IMR-90 (cell line): ENCODE measurements at regions not wholly inside any gene's neighbourhood (a gene's known extent, or its start where the extent isn't known, plus 50 kb on each side); places are given as distances from the start of the nearest gene placed in this dataset.
A peak's percentile ranks its signal among the peaks of the same experiment; 100 is the strongest.

ENCODE experiments used
- ATAC-seq: fragments of 200-7000 bp; cut with Tn5 transposase; 2 replicates; pipeline ENCODE4 v1.9.1; 2020; ENCODE audit warnings: low read depth, mild to moderate bottlenecking, moderate library complexity
- BruUV-seq: library from RNA; stranded (reverse); fragments of 400-500 nt; replicated peaks from 2 replicates; lab custom pipeline; 2021; lab: Mats Ljungman, UMichigan
- CTCF ChIA-PET: fragments of 300-600 bp; formaldehyde crosslinking; extraction: SDS; loops from one replicate; lab custom pipeline; 2021; ENCODE audit warnings: antibody characterized with exemption; lab: Yijun Ruan, JAX
- POLR2A ChIA-PET: fragments of 300-600 bp; sonication (Branson Sonifier 250); formaldehyde crosslinking; loops from one replicate; lab custom pipeline; 2022; ENCODE audit warnings: antibody characterized with exemption; ENCODE audit not compliant: unreplicated experiment; lab: Charles Lee
- DNase-seq: peaks from one replicate; pipeline ENCODE4 v3.0.0; 2013
- H2AFZ ChIP-seq: replicated peaks from 2 replicates; pipeline ENCODE3; 2013; ENCODE audit warnings: low read length, mild to moderate bottlenecking; ENCODE audit not compliant: poor library complexity
- H2AK5ac ChIP-seq: 2 replicates; pipeline ENCODE4 v1.6.1; 2013; ENCODE audit warnings: low read depth, low read length, inconsistent platforms
- H2AK9ac ChIP-seq: replicated peaks from 2 replicates; pipeline ENCODE3; 2013; ENCODE audit warnings: mild to moderate bottlenecking, low read depth, low read length, moderate library complexity; ENCODE audit not compliant: poor library complexity
- H2BK120ac ChIP-seq: 2 replicates; pipeline ENCODE4 v1.6.1; 2013; ENCODE audit warnings: low read depth, low read length, inconsistent platforms
- H2BK15ac ChIP-seq: 3 replicates; pipeline ENCODE4 v1.6.1; 2013; ENCODE audit warnings: low read depth, low read length, inconsistent platforms
- H2BK20ac ChIP-seq: 2 replicates; pipeline ENCODE4 v1.6.1; 2013; ENCODE audit warnings: low read depth, mild to moderate bottlenecking, inconsistent platforms, low read length, moderate library complexity
- H2BK5ac ChIP-seq: 2 replicates; pipeline ENCODE4 v1.6.1; 2013; ENCODE audit warnings: mild to moderate bottlenecking, low read depth, low read length, inconsistent platforms; ENCODE audit not compliant: poor library complexity, severe bottlenecking
- H3K14ac ChIP-seq: replicated peaks from 2 replicates; pipeline ENCODE4 v1.6.1; 2013; ENCODE audit warnings: low read depth, low read length, inconsistent platforms
- H3K18ac ChIP-seq: 2 replicates; pipeline ENCODE4 v1.6.1; 2013; ENCODE audit warnings: low read depth, low read length, control low read depth
- H3K23ac ChIP-seq: 2 replicates; pipeline ENCODE4 v1.6.1; 2013; ENCODE audit warnings: low read depth, low read length, inconsistent platforms
- H3K27ac ChIP-seq: 2 replicates; pipeline ENCODE4 v1.5.1; 2013; ENCODE audit warnings: mild to moderate bottlenecking, control low read depth, low read length; ENCODE audit not compliant: insufficient read depth
- H3K27me3 ChIP-seq: 2 replicates; pipeline ENCODE4 v1.6.1; 2013; ENCODE audit warnings: low read length; ENCODE audit not compliant: control insufficient read depth, insufficient read depth
- H3K36me3 ChIP-seq: 2 replicates; pipeline ENCODE4 v1.6.1; 2013; ENCODE audit warnings: low read length, mixed read lengths; ENCODE audit not compliant: control insufficient read depth, insufficient read depth
- H3K4ac ChIP-seq: 2 replicates; pipeline ENCODE4 v1.6.1; 2013; ENCODE audit warnings: low read depth, low read length, inconsistent platforms
- H3K4me1 ChIP-seq: 2 replicates; pipeline ENCODE4 v1.6.1; 2013; ENCODE audit warnings: low read length, mixed read lengths; ENCODE audit not compliant: control insufficient read depth, insufficient read depth
- H3K4me2 ChIP-seq: 2 replicates; pipeline ENCODE4 v1.6.1; 2013; ENCODE audit warnings: low read depth, mild to moderate bottlenecking, control low read depth, low read length, moderate library complexity
- H3K4me3 ChIP-seq: 2 replicates; pipeline ENCODE4 v1.5.1; 2013; ENCODE audit warnings: low read depth, mild to moderate bottlenecking, control low read depth, low read length, moderate library complexity; ENCODE audit not compliant: insufficient read depth
- H3K56ac ChIP-seq: 2 replicates; pipeline ENCODE4 v1.6.1; 2013; ENCODE audit warnings: low read length, inconsistent platforms; ENCODE audit not compliant: insufficient read depth; ENCODE audit errors: extremely low read depth
- H3K79me1 ChIP-seq, 2 experiments: 2 replicates each; pipeline ENCODE4 v1.6.1; 2013; ENCODE audit warnings: low read length in 2 of 2, inconsistent platforms in 1 of 2, low read depth in 1 of 2
- H3K9ac ChIP-seq: 2 replicates; pipeline ENCODE4 v1.6.1; 2013; ENCODE audit warnings: low read depth, low read length, control low read depth
- H3K9me1 ChIP-seq: 2 replicates; pipeline ENCODE4 v1.6.1; 2013; ENCODE audit warnings: low read length, inconsistent platforms; ENCODE audit not compliant: insufficient read depth
- H3K9me3 ChIP-seq: 2 replicates; pipeline ENCODE4 v1.6.1; 2013; ENCODE audit warnings: low read length; ENCODE audit not compliant: control insufficient read depth, insufficient read depth
- H4K20me1 ChIP-seq: 2 replicates; pipeline ENCODE4 v1.6.1; 2013; ENCODE audit warnings: low read length, inconsistent platforms; ENCODE audit not compliant: insufficient read depth
- H4K5ac ChIP-seq: 2 replicates; pipeline ENCODE4 v1.6.1; 2013; ENCODE audit warnings: mild to moderate bottlenecking, low read depth, low read length, control low read depth
- H4K8ac ChIP-seq, 2 experiments: 2 replicates each; pipeline ENCODE4 v1.6.1; 2013; ENCODE audit warnings: low read depth in 2 of 2, low read length in 2 of 2, control low read depth in 1 of 2, inconsistent platforms in 1 of 2
- H4K91ac ChIP-seq: 2 replicates; pipeline ENCODE4 v1.6.1; 2013; ENCODE audit warnings: low read depth, low read length, inconsistent platforms; ENCODE audit not compliant: insufficient read depth
- MAZ ChIP-seq: IDR thresholded peaks from 2 replicates; pipeline ENCODE4 v1.6.1; 2012; ENCODE audit warnings: low read depth, mild to moderate bottlenecking, low read length, improper control_type of control experiment, moderate library complexity, borderline replicate concordance
- POLR2A ChIP-seq: IDR thresholded peaks from 2 replicates; pipeline ENCODE4 v1.6.1; 2012; ENCODE audit warnings: mild to moderate bottlenecking, low read depth, low read length
- WGBS, 2 experiments: methylation state at CpG; one replicate each; pipeline versions ENCODE4 v1.1.5 to v1.1.7; 2013; ENCODE audit warnings: missing lambda C conversion rate in 2 of 2; ENCODE audit not compliant: insufficient read length in 1 of 2; ENCODE audit errors: extremely low coverage in 2 of 2; 5-methylcytosine and 5-hydroxymethylcytosine counted together
- dilution Hi-C: fragments of 300-500 bp; cut with HindIII; formaldehyde crosslinking; loops from one replicate; pipeline ENCODE4 v1.14.3; 2018; ENCODE audit warnings: low sequenced_read_pairs; ENCODE audit not compliant: unreplicated experiment
- in situ Hi-C: fragments of 300-500 bp; cut with MboI; formaldehyde crosslinking; loops from 3 replicates; pipeline ENCODE4 v1.14.3; 2019; ENCODE audit warnings: low sequenced_read_pairs, inconsistent platforms, mixed read lengths
- intact Hi-C: fragments of 100-400 bp; cut with micrococcal nuclease; formaldehyde crosslinking; loops from 2 replicates; pipeline ENCODE4 v1.10.0; 2022
- TF ChIP-seq, protein P1 (sequence below): fragments of 150-350 bp; IDR thresholded peaks from 2 replicates; pipeline ENCODE4 v1.6.1; 2017; ENCODE audit warnings: mild to moderate bottlenecking, antibody characterized with exemption, low read length, low read depth
- TF ChIP-seq, protein P2 (sequence below): fragments of 150-350 bp; IDR thresholded peaks from 2 replicates; pipeline ENCODE4 v1.6.1; 2016; ENCODE audit warnings: low read depth, mild to moderate bottlenecking, low read length, moderate library complexity, borderline replicate concordance
- TF ChIP-seq, protein P3 (sequence below): conservative IDR thresholded peaks from 2 replicates; pipeline ENCODE4 v1.5.1; 2012; ENCODE audit warnings: mild to moderate bottlenecking, low read depth, low read length, improper control_type of control experiment

DNA sequence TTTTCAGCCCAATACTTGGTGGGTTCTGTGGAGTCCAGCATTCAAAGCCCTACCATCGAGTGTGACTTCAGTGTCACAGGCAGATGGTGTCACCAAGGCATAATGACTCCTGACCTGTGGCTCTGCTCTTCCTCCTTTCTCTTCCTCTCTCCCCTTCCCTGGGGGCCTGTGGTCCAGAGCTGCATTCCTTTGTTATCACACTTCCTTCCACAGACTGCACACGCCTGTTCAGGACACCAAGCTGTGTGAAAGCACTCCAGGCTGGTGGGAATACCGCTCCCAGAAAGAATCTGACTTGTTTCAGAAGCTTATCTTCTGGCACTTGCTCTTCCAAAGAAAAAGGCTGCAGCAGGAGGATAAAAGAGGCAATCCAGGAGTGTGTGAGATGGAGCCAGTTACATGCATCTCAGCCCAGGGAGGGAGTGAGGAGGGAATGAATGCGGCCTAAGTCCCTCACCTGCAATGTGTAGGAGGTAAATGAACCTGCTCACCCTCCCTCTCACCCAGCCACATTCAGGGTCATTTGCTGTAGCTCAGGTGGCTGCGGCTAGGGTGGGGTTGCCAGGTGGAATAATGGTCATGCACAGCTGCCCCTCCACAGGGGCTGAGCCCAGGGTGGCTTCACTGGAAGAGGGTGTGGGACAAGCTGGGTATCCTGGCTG, 79.3 kb downstream of the ADAMTS15 start:
- no TSS peak for BruUV-seq
- no peak for TF ChIP-seq POLR2A
- TF ChIP-seq, protein P1, sequence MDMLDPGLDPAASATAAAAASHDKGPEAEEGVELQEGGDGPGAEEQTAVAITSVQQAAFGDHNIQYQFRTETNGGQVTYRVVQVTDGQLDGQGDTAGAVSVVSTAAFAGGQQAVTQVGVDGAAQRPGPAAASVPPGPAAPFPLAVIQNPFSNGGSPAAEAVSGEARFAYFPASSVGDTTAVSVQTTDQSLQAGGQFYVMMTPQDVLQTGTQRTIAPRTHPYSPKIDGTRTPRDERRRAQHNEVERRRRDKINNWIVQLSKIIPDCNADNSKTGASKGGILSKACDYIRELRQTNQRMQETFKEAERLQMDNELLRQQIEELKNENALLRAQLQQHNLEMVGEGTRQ: no peak
- peak; percentile 34; the same call in 1 of the 2 replicates for TF ChIP-seq MAZ
- TF ChIP-seq, protein P2, sequence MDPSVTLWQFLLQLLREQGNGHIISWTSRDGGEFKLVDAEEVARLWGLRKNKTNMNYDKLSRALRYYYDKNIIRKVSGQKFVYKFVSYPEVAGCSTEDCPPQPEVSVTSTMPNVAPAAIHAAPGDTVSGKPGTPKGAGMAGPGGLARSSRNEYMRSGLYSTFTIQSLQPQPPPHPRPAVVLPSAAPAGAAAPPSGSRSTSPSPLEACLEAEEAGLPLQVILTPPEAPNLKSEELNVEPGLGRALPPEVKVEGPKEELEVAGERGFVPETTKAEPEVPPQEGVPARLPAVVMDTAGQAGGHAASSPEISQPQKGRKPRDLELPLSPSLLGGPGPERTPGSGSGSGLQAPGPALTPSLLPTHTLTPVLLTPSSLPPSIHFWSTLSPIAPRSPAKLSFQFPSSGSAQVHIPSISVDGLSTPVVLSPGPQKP: no peak
- TF ChIP-seq, protein P3, sequence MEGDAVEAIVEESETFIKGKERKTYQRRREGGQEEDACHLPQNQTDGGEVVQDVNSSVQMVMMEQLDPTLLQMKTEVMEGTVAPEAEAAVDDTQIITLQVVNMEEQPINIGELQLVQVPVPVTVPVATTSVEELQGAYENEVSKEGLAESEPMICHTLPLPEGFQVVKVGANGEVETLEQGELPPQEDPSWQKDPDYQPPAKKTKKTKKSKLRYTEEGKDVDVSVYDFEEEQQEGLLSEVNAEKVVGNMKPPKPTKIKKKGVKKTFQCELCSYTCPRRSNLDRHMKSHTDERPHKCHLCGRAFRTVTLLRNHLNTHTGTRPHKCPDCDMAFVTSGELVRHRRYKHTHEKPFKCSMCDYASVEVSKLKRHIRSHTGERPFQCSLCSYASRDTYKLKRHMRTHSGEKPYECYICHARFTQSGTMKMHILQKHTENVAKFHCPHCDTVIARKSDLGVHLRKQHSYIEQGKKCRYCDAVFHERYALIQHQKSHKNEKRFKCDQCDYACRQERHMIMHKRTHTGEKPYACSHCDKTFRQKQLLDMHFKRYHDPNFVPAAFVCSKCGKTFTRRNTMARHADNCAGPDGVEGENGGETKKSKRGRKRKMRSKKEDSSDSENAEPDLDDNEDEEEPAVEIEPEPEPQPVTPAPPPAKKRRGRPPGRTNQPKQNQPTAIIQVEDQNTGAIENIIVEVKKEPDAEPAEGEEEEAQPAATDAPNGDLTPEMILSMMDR: no peak
- Histone ChIP-seq H4K91ac (peak overlapping the region; percentile 82), H3K23ac (peak overlapping the region; percentile 67), H3K56ac (no peak overlapping the region), H2BK20ac (peak overlapping the region; percentile 75), H2AK5ac (peak overlapping the region; percentile 89; the same call in 1 of the 2 replicates), H3K9ac (no peak overlapping the region), H4K8ac (peak overlapping the region in 1 of 2 experiments; percentile 32; a peak in 1 of 4 replicates), H2BK5ac (no peak overlapping the region), H4K20me1 (no peaks in the 10 kb centered on the region), H3K4me3 (no peak overlapping the region), H3K4ac (peak overlapping the region; percentile 86), H3K36me3 (no peaks in the 10 kb centered on the region), H2AFZ (peak overlapping the region; percentile 34), H2BK120ac (peak overlapping the region; percentile 72), H3K14ac (peak overlapping the region; percentile 74), H3K18ac (peak overlapping the region; percentile 30), H3K27ac (no peak overlapping the region), H3K4me2 (no peak overlapping the region; the same call in 1 of the 2 replicates), H3K9me1 (peaks cover 11% of the 10 kb centered on the region), H3K27me3 (no peaks in the 10 kb centered on the region), H4K5ac (peak overlapping the region; percentile 19), H2BK15ac (peak overlapping the region; percentile 69; the same call in 2 of the 3 replicates), H3K79me1 (no peaks in the 10 kb centered on the region), H3K9me3 (no peaks in the 10 kb centered on the region), H2AK9ac (peak overlapping the region; percentile 73), H3K4me1 (peaks cover 22% of the 10 kb centered on the region)
- ChIA-PET CTCF (no interaction called here), POLR2A (no interaction called here)
- ATAC-seq (peak; percentile 39), DNase-seq (peak; percentile 60)
- in situ Hi-C loops (no loop called here), intact Hi-C loops (no loop called here), dilution Hi-C loops (no loop called here)
- 30% methylated on average over 2 of the region's 5 CpGs; no CpG with 5 or more reads in 1 of the 2 experiments for WGBS, 2 experiments
